ENCODE measurements at regions not wholly inside any gene's neighbourhood (a gene's known extent, or its start where the extent isn't known, plus 50 kb on each side); places are given as distances from the start of the nearest gene placed in this dataset.

- TF ChIP-seq POLR2A (IDR thresholded peaks at IDR 0.05): no peak
- TF ChIP-seq CTCF (IDR thresholded peaks at IDR 0.05): no peak
Measured at GRCh38 chr2:52881606-52882005, 886.0 kb upstream of the CHAC2 start.
